ENCODE measurements at regions not wholly inside any gene's neighbourhood (a gene's known extent, or its start where the extent isn't known, plus 50 kb on each side); places are given as distances from the start of the nearest gene placed in this dataset.

DNA sequence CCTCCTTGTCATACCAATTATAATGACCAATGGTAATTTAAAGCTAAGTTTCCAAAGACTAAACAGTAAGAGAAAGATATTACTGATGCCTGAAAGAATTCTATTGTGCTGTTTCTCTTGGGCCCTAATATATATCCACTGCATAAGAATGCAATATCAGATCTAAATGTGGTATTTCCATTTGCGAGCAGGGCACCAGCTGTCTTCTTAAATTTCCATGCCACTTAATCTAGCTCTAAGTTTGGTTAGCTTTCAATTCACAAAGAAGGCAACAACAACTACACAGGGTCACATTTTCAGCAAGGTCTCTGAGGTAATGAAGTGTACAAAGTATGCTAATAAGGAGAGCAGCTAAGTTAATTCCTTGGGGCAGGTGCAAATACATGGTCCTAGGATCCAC is 315.7 kb downstream of the GPR37 start:
- Histone ChIP-seq H3K4me2 (ENCODE audit: insufficient read depth, low read length) (no peak overlapping the region), H3K9me1 (ENCODE audit: control insufficient read depth, insufficient read depth, low read length) (no peaks in the 10 kb centered on the region), H3K4me3 (no peak overlapping the region), H3K27me3 (ENCODE audit: control insufficient read depth in 2 of 2, insufficient read depth in 2 of 2, low read length in 2 of 2) (no peaks in the 10 kb centered on the region), H3K9ac (ENCODE audit: insufficient read depth in 1 of 2, low read depth in 2 of 2, low read length in 2 of 2) (no peak overlapping the region), H2AFZ (ENCODE audit: low read depth, low read length) (no peak overlapping the region), H3K27ac (ENCODE audit: extremely low read depth, low read depth, low read length) (no peak overlapping the region), H3K4me1 (replicated peaks in 1 of 2; ENCODE audit: control insufficient read depth in 2 of 2, insufficient read depth in 2 of 2, low read length in 2 of 2) (no peaks in the 10 kb centered on the region), H3K9me3 (replicated peaks; ENCODE audit: control insufficient read depth, insufficient read depth, low read depth, low read length) (no peaks in the 10 kb centered on the region), H3K79me2 (ENCODE audit: control insufficient read depth, insufficient read depth, low read length) (no peaks in the 10 kb centered on the region), H3K36me3 (ENCODE audit: control insufficient read depth, insufficient read depth, low read length) (no peaks in the 10 kb centered on the region), H4K20me1 (replicated peaks; ENCODE audit: control insufficient read depth, insufficient read depth, low read length) (no peaks in the 10 kb centered on the region)
- in situ Hi-C loops (cut with MboI) (no loop called here), intact Hi-C loops (cut with micrococcal nuclease) (no loop called here)
- POLR2A ChIA-PET: no interaction called here
- CTCF ChIA-PET (ENCODE audit: low intra/inter-chr PET ratio): no interaction called here
- DNase-seq (ENCODE audit: extremely low read depth in 1 of 4, low spot score in 3 of 4) (no peak), FAIRE-seq (no peak), ATAC-seq (no peak)
- 0% methylated on average over 1 of the region's 1 CpG for WGBS (ENCODE audit: insufficient coverage, low coverage, missing lambda C conversion rate)
- BruUV-seq (replicated peaks): no TSS peak
- no peak for TF ChIP-seq RFX5 (IDR thresholded peaks at IDR 0.05; ENCODE audit: low read depth, low read length)
- no peak for TF ChIP-seq SAFB2 (IDR thresholded peaks at IDR 0.05; ENCODE audit: borderline replicate concordance, low read depth, low read length, severe bottlenecking)
- no peak for TF ChIP-seq GATA2 (CRISPR knock-in tag; IDR thresholded peaks at IDR 0.05)
- no peak for TF ChIP-seq HNRNPUL1 (IDR thresholded peaks at IDR 0.05; ENCODE audit: low read length)
- TF ChIP-seq HCFC1 (IDR thresholded peaks at IDR 0.05; ENCODE audit: low read depth, low read length): no peak
- no peak for TF ChIP-seq ZNF75A (CRISPR knock-in tag; IDR thresholded peaks at IDR 0.05)
- TF ChIP-seq MAZ (CRISPR knock-in tag; conservative IDR thresholded peaks at IDR 0.05 in 1 of 2, IDR thresholded peaks at IDR 0.05 in 1 of 2): no peak
- TF ChIP-seq NFIC (IDR thresholded peaks at IDR 0.05): no peak
- TF ChIP-seq, protein P1, sequence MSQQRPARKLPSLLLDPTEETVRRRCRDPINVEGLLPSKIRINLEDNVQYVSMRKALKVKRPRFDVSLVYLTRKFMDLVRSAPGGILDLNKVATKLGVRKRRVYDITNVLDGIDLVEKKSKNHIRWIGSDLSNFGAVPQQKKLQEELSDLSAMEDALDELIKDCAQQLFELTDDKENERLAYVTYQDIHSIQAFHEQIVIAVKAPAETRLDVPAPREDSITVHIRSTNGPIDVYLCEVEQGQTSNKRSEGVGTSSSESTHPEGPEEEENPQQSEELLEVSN (IDR thresholded peaks at IDR 0.05; ENCODE audit: borderline replicate concordance in 1 of 2, extremely low read depth in 1 of 2, insufficient read depth in 1 of 2, insufficient read length in 1 of 2, low read depth in 1 of 2, low read length in 1 of 2, poor library complexity in 1 of 2, severe bottlenecking in 1 of 2): no peak
- no peak for TF ChIP-seq SRSF9 (IDR thresholded peaks at IDR 0.05; ENCODE audit: borderline replicate concordance, low read depth, low read length)
- TF ChIP-seq TOE1 (IDR thresholded peaks at IDR 0.05; ENCODE audit: borderline replicate concordance): no peak
- no peak for TF ChIP-seq TOE1 (CRISPR knock-in tag; IDR thresholded peaks at IDR 0.05; ENCODE audit: borderline replicate concordance, low read depth)
- no peak for TF ChIP-seq ZNF668 (CRISPR knock-in tag; IDR thresholded peaks at IDR 0.05)
- TF ChIP-seq NELFE (IDR thresholded peaks at IDR 0.05; ENCODE audit: insufficient read depth, insufficient read length): no peak
- TF ChIP-seq HDAC2 (IDR thresholded peaks at IDR 0.05): no peak

All from K562 (cell line).